ENCODE measurements at regions not wholly inside any gene's neighbourhood (a gene's known extent, or its start where the extent isn't known, plus 50 kb on each side); places are given as distances from the start of the nearest gene placed in this dataset.

DNA sequence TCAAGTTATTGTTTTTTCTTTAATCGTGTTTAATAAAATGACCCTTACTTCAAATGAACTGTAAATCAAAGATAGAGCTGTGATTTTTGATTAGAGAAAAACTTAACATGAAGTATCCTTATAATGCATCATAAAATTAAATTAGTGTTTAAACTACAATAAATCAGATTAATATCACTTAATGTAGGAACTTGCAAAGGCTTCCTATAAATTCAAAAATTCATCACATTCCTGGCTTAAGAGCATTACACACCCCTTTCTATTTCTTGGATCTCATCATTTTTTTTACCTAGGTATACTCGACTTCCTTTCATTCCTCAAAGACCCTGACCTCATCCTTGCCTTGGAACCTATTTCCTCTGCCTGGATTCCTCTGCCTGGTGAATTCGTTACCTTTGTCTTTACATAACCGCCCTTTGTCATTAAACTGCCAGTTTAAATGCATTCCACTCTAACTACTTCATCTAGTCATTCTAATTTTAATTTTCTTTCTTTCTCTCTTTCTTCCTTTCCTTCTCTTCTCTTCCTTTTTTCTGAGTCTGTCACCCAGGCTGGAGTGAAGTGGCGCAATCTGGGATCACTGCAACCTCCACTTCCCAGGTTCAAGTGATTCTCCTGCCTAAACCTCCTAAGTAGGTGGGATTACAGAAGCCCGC lies 1244.5 kb downstream of the OTOL1 start:
- intact Hi-C loops (cut with DNase I; ENCODE audit: low total_unique reads): no loop called here
- H3K36me3 ChIP-seq: no peaks in the 10 kb centered on the region
- H3K4me1 ChIP-seq: no peaks in the 10 kb centered on the region
- no peaks in the 10 kb centered on the region for H3K9me3 ChIP-seq
- H3K4me3 ChIP-seq: no peak overlapping the region
- no peaks in the 10 kb centered on the region for H3K27me3 ChIP-seq
- TF ChIP-seq, protein P1, sequence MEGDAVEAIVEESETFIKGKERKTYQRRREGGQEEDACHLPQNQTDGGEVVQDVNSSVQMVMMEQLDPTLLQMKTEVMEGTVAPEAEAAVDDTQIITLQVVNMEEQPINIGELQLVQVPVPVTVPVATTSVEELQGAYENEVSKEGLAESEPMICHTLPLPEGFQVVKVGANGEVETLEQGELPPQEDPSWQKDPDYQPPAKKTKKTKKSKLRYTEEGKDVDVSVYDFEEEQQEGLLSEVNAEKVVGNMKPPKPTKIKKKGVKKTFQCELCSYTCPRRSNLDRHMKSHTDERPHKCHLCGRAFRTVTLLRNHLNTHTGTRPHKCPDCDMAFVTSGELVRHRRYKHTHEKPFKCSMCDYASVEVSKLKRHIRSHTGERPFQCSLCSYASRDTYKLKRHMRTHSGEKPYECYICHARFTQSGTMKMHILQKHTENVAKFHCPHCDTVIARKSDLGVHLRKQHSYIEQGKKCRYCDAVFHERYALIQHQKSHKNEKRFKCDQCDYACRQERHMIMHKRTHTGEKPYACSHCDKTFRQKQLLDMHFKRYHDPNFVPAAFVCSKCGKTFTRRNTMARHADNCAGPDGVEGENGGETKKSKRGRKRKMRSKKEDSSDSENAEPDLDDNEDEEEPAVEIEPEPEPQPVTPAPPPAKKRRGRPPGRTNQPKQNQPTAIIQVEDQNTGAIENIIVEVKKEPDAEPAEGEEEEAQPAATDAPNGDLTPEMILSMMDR (IDR thresholded peaks at IDR 0.05): no peak
- no peak for DNase-seq
- no peak overlapping the region for H3K27ac ChIP-seq

DNA sequence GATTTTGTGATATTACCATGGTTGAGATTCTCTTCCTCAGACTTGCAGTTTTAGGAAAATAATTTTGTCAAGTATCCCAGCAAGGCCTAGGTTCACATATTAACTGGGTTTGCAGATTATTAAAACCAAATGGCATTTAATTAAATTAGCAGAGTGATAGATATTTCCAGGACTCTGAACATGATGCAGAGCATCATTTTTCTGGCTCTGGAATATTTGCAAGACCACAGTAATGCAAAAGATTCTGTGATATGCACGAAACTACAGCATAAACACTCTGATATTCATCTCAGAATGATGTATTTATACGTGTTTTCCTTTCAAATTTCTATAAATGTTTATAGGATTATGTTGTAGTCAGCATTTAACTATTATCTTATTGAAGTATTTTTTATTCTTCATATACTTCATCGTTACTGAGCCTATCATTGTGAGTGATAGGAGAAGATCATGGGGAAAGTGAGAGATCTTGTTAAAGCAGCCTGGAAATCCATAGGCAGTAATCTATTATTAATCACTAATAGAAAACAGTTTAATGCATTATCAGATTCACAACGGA lies 1245.6 kb downstream of the OTOL1 start:
- no peak overlapping the region for H3K4me3 ChIP-seq
- no peaks in the 10 kb centered on the region for H3K27me3 ChIP-seq
- TF ChIP-seq, protein P1 (IDR thresholded peaks at IDR 0.05): no peak
- no peak for DNase-seq
- H3K9me3 ChIP-seq: no peaks in the 10 kb centered on the region
- intact Hi-C loops (cut with DNase I; ENCODE audit: low total_unique reads): no loop called here
- H3K4me1 ChIP-seq: no peaks in the 10 kb centered on the region
- no peak overlapping the region for H3K27ac ChIP-seq
- no peaks in the 10 kb centered on the region for H3K36me3 ChIP-seq

DNA sequence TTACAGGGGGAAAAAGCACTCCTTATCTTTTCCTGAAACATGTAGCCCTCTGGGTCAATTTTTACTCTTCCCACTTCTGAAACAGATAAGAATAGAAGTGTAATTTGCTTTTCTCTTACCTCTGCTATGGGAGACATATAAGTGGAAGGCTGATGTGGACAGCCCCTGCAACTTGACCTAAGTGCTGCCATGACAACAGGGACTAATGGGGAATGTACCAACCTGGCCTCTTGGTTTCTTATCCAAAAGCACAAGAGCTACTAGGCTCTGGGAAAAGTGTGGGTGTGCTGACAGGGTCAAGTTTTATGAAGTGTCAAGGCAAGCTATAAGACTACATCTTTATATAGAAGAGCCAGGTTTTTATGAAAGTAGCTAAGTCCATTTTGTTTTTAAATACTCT lies 1246.5 kb downstream of the OTOL1 start:
- Histone ChIP-seq H3K4me1 (no peaks in the 10 kb centered on the region), H3K4me3 (no peak overlapping the region), H3K27ac (no peak overlapping the region), H3K36me3 (no peaks in the 10 kb centered on the region), H3K27me3 (no peaks in the 10 kb centered on the region), H3K9me3 (no peaks in the 10 kb centered on the region)
- no peak for DNase-seq
- TF ChIP-seq, protein P1 (IDR thresholded peaks at IDR 0.05): no peak
- intact Hi-C loops (cut with DNase I; ENCODE audit: low total_unique reads): no loop called here

DNA sequence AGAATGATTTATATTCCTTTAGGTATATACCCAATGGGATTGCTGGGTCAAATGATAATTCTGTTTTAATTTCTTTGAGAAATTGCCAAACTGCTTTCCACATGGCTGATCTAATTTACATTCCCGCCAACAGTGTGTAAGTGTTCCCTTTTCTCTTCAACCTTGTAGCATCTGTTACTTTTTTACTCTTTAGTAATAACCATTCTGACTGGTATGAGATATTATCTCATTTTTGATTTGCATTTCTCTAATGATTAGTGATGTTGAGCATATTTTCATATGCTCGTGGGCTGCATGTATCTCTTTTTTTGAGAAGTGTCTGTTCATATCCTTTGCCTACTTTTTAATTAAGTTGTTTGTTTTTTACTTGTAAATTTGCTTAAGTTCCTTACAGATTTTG lies 1264.2 kb downstream of the OTOL1 start:
- Histone ChIP-seq H3K9me3 (no peaks in the 10 kb centered on the region), H3K4me3 (no peak overlapping the region), H3K4me1 (no peaks in the 10 kb centered on the region), H3K27me3 (no peaks in the 10 kb centered on the region), H3K27ac (no peak overlapping the region), H3K36me3 (no peaks in the 10 kb centered on the region)
- DNase-seq: no peak
- TF ChIP-seq, protein P1 (IDR thresholded peaks at IDR 0.05): no peak
- intact Hi-C loops (cut with DNase I; ENCODE audit: low total_unique reads): no loop called here

DNA sequence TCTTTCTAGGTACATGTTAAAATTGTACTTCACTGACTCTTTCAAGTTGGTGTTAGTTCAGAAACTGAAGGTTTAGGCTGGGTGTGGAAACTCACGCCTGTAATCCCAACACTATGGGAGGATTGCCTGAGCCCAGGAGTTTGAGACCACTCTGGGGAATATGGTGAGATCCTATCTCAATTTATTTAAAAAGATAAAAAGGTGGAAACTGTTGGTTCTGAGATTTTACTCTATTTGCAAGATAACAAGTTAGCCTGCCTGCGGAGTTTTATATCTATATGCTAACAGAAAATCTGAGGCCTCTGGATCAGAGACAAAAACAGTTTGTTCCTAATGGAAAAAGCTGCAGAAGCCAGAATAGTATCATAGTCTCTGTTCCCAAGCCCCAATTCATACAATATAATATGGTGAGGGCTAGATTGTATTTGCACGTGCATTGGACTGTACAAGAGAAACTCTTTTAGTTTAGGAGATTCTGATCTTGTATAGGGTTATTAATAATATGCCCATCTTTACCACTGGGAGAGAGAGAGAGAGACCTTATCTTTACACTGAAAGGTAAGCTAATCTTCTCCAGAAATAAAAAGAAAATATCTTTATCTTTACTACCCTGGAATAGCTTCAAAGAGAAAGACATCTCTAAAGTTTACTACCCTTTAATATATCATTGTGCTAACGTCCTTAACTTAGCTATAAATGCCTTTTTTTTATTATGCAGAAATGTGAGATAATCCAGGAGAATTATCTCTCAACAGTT lies 1267.6 kb downstream of the OTOL1 start:
- TF ChIP-seq, protein P1 (IDR thresholded peaks at IDR 0.05): no peak
- intact Hi-C loops (cut with DNase I; ENCODE audit: low total_unique reads): no loop called here
- Histone ChIP-seq H3K4me1 (no peaks in the 10 kb centered on the region), H3K27me3 (no peaks in the 10 kb centered on the region), H3K27ac (no peak overlapping the region), H3K9me3 (no peaks in the 10 kb centered on the region), H3K4me3 (no peak overlapping the region), H3K36me3 (no peaks in the 10 kb centered on the region)
- DNase-seq: no peak

Measured in tibial artery (tissue), 4 donors.